Fibroblast of villous mesenchyme (primary cell): ENCODE measurements at regions not wholly inside any gene's neighbourhood (a gene's known extent, or its start where the extent isn't known, plus 50 kb on each side); places are given as distances from the start of the nearest gene placed in this dataset.
A peak's percentile ranks its signal among the peaks of the same experiment; 100 is the strongest.

ENCODE experiments used
- DNase-seq: peaks from one replicate; pipeline ENCODE4 v3.0.0-alpha.2; 2010; ENCODE audit warnings: low read depth
- H3K4me3 ChIP-seq: 2 replicates; pipeline ENCODE4 v1.5.1; 2011; ENCODE audit warnings: low read depth, mild to moderate bottlenecking, low read length
- CTCF ChIP-seq: IDR thresholded peaks from 2 replicates; pipeline ENCODE4 v1.5.1; 2012; ENCODE audit warnings: low read depth, mild to moderate bottlenecking, low read length; ENCODE audit not compliant: insufficient read depth

GRCh38 chr15:57782731-57783130, 76.2 kb downstream of the POLR2M start:
- no peak for TF ChIP-seq CTCF
- no peak overlapping the region for H3K4me3 ChIP-seq
- DNase-seq: no peak

DNA sequence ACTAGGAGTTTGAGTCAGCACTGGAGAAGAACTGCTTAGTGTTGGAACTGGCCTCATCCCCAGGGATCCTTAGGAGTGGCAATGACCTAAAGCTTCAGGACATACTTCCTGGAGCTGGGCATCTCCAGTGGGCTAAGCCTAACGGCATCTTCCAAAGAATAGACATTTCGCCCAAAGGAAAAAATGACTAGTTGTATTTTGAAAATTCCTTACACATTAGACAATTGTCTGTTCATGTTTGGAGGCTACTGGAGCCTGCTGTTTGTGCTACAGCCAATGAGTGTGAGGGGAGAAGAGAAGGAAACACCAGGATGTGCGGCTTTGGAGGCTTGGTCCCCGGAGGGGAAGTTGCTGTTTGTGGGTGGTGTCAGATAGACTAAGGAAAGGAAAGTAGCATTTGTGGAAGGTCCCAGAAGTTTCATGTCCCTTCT, 77.6 kb downstream of the POLR2M start:
- TF ChIP-seq CTCF: no peak
- H3K4me3 ChIP-seq: no peak overlapping the region
- peak; percentile 42 for DNase-seq

GRCh38 chr15:57785039-57785438, 78.5 kb downstream of the POLR2M start:
- no peak overlapping the region for H3K4me3 ChIP-seq
- DNase-seq: no peak
- TF ChIP-seq CTCF: no peak

DNA sequence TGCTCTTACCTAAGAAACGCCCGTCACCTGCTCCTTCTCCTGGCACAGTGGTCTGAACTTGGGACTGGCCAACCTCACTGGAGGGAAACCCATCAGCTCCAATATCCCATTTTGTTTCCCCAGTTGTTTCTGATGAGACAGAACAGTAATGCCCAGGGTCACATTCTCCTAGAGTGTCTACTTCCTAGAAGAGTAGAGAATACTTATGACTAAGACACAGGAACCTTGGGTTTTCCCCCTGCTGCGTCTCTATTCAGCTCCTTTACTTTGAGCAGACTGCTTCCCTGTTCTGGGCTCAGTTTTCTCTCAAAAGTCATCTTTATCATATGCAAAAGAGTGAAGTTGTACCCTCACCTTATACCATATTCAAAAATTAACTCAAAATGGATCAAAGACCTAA, 79.4 kb downstream of the POLR2M start:
- no peak for TF ChIP-seq CTCF
- no peak for DNase-seq
- no peak overlapping the region for H3K4me3 ChIP-seq

DNA sequence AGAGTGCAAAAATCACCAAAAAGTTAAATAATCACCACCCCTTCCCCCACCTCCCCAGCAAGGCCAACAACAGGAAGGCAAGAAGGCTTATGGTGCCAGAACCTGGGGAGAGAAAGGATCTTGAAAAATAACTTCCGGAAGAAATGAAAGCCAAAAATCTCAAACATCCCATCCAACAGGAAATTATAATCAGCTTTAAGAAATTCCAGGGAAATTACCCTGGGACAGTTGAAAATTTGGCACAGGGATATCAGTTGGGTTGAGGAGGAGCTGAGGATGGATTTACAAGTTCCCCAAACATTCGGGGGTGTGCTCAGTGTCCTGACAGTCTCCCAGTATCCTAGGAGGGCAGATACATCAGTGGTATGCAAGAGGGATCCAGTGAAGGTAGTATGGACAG, 82.7 kb downstream of the POLR2M start:
- H3K4me3 ChIP-seq: no peak overlapping the region
- no peak for DNase-seq
- TF ChIP-seq CTCF: no peak

DNA sequence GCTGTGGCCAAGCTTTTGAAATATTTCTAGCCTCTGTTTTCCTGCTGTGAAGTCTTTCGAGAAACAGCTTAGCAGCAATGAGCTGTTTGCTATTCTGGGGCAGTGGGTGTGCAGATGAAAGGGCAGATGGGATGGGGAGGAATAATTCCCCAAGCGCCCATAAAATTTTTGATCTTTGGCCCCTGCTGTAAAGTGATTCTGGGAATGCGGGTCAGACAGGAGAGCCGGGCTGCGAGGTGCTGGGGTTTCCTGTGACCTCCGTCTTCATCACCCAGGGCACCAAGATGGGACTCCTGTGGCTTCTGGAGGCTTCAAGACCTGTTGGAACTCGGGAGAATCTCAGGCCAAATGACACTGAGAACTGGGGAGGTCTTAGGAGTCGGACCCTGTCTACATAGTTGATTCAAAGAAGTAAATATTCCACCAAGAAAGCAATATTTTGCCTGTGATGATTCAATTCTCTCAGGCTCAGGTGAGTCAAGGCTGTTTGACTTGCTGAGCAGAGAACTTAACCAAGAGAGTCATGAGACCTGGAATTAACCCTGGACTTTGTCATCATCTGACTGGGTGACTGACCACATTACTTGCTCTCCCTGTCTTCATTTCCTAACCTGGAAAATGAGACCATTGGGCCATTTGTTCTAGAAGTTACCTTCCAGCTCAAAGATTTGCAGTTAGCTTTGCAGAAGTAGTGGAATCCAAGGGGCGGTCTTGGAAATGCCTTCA, 86.4 kb downstream of the POLR2M start:
- no peak for DNase-seq
- H3K4me3 ChIP-seq: no peak overlapping the region
- TF ChIP-seq CTCF: no peak

- no peak overlapping the region for H3K4me3 ChIP-seq
- no peak for TF ChIP-seq CTCF
- no peak for DNase-seq
Observed at GRCh38 chr15:57795261-57795660, 88.7 kb downstream of the POLR2M start.
